ENCODE measurements at regions not wholly inside any gene's neighbourhood (a gene's known extent, or its start where the extent isn't known, plus 50 kb on each side); places are given as distances from the start of the nearest gene placed in this dataset.

- DNase-seq = no peak
Observed at GRCh38 chr6:25013246-25013645, 77.5 kb upstream of the RIPOR2 start.

- DNase-seq = no peak
Observed at GRCh38 chr6:25014369-25014768, 78.6 kb upstream of the RIPOR2 start.

- peak; percentile 29 for DNase-seq
Observed at GRCh38 chr6:25014791-25015560, 79.2 kb upstream of the RIPOR2 start.

- DNase-seq = no peak
Observed at GRCh38 chr6:25016014-25016720, 80.4 kb upstream of the RIPOR2 start.

- no peak for DNase-seq
Observed at GRCh38 chr6:25017486-25017885, 81.7 kb upstream of the RIPOR2 start.

GRCh38 chr6:25017932-25018567 lies 82.3 kb upstream of the RIPOR2 start:
- peak; percentile 72 for DNase-seq

- no peak for DNase-seq
Observed at GRCh38 chr6:25018568-25018954, 82.8 kb upstream of the RIPOR2 start.

GRCh38 chr6:25022140-25022553 lies 86.4 kb upstream of the RIPOR2 start:
- DNase-seq = peak; percentile 18

GRCh38 chr6:25023781-25024180 lies 88.0 kb upstream of the RIPOR2 start:
- no peak for DNase-seq

GRCh38 chr6:25024821-25025220 lies 89.1 kb upstream of the RIPOR2 start:
- no peak for DNase-seq

- no peak for DNase-seq
Observed at GRCh38 chr6:25025248-25025918, 89.6 kb upstream of the RIPOR2 start.

GRCh38 chr6:25025919-25026301 lies 90.2 kb upstream of the RIPOR2 start:
- DNase-seq = no peak

- no peak for DNase-seq
Observed at GRCh38 chr6:25026723-25027122, 91.0 kb upstream of the RIPOR2 start.

- DNase-seq = peak; percentile 38
Observed at GRCh38 chr6:25027221-25027916, 91.6 kb upstream of the RIPOR2 start.

- no peak for DNase-seq
Observed at GRCh38 chr6:25028328-25028727, 92.6 kb upstream of the RIPOR2 start.

GRCh38 chr6:25032934-25033333 lies 97.2 kb upstream of the RIPOR2 start:
- DNase-seq = no peak

GRCh38 chr6:25034431-25034921 lies 98.7 kb upstream of the RIPOR2 start:
- no peak for DNase-seq

GRCh38 chr6:25035174-25035511 lies 99.4 kb upstream of the RIPOR2 start:
- DNase-seq = no peak

GRCh38 chr6:25035512-25036435 lies 100.0 kb upstream of the RIPOR2 start:
- DNase-seq = peak; percentile 90

- DNase-seq = no peak
Observed at GRCh38 chr6:25036461-25036860, 100.7 kb upstream of the RIPOR2 start.

GRCh38 chr6:25038300-25038699 lies 102.5 kb upstream of the RIPOR2 start:
- no peak for DNase-seq

- DNase-seq = peak; percentile 40
Observed at GRCh38 chr6:25038999-25039398, 103.2 kb upstream of the RIPOR2 start.
